DMS114 treated with DMSO at 0.1 percent for 48 hours (cell line): ENCODE measurements at regions not wholly inside any gene's neighbourhood (a gene's known extent, or its start where the extent isn't known, plus 50 kb on each side); places are given as distances from the start of the nearest gene placed in this dataset.

Experiments used
- DNase-seq: peaks from one replicate; lab custom pipeline; 2025; ENCODE audit not compliant: unreplicated experiment; lab: John Stamatoyannopoulos, UW

DNA sequence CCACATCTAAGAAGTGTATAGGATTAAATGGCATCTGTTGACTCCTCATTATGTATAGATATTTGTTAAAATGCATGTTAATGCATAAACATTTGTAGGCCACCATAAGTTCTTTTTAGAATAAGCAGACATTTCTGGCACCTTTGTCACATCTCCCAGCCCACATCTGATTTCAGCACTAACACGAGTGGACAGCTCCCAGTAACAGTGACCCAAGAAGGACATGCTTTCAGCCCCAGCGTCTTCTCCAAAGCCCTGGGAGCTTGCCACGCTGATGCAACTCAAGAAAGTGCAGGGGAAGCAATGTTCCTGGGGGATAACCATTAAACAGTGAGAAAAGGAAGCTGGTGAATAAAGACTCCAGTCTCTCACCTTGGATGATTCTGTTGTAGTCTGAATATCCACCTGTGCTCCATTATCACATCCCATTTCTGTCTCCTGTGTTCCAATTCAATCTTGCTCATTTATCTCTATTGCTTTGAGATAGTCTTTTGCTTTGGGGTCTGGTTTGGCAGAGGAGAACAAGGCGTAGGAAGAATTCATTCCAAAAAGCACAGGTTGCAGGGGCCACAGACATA, 182.6 kb upstream of the THSD7B start:
- no peak for DNase-seq

DNA sequence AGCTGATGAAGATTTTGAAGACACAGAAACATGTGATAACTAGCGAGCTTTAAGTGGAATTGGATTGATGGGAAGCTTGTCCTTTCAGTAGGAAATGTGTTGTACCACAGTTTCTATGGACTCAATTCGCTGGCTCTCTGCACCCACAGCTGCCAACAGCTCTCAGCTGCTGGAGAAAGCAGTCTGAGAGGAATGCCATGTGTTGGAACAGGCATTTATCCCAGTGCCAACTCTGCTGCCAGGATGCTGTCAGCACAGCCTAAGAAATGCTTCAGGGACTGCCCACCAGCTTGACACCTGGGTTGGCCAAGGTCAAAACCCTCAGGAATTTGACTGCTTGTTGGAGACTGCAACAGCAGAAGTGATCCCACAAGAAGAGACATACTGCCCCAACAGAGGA, 193.0 kb upstream of the THSD7B start:
- DNase-seq = no peak

DNA sequence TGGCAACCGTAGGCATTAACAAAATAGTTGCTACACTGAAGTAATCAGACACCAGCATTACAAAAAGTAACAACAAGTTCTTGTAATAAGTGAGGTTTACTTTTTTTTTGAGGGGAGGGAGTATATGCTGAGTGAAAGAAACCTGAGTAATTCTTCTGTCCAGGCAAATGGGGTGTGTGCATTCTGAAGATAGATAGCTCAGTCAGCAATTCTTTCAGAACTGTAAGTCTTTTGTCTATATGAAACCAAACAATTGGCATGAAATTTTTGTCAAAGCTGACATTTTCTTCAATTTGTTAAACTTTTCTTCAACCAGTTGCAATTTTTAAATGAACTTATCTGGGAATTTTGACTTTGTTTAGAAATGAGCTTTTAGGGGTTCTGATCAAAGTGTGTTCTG, 208.1 kb upstream of the THSD7B start:
- no peak for DNase-seq

DNA sequence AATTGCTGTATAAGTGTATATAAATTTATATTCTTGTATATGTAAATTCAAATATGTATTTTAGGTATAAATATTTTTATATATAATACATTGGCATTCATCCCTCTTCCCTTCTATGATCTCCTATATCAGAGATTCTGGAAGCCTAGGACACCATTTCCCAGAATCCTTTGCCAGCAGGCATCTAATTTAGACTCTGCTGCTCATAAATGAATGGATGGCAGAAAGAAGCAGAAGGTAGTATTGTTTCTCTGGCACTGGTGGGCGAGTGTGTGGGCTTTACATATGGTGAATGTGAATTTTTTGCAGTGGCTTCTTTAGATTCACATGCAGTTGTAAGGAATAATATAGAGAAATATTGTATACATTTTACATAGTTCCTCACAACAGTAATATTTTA, 215.2 kb upstream of the THSD7B start:
- DNase-seq = no peak

DNA sequence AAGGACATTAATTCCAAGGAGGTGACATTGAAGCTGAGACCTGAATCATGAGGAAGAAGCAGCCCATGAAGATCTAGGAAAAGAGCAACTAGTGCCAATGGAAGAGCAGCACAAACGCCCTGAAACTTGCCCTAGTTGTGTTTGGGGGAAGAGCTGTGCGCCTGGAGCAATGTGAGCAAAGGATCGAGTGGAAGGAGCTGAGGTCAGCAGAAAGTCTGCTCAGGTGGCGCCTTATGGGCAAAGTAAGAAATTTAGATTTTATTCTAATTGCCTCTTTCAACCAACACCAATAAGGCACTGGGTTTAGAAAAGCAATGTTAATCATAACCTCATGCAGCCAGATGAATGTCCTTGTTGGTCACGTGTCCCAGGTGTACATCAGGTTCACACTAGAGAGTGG, 226.0 kb upstream of the THSD7B start:
- DNase-seq = no peak

DNA sequence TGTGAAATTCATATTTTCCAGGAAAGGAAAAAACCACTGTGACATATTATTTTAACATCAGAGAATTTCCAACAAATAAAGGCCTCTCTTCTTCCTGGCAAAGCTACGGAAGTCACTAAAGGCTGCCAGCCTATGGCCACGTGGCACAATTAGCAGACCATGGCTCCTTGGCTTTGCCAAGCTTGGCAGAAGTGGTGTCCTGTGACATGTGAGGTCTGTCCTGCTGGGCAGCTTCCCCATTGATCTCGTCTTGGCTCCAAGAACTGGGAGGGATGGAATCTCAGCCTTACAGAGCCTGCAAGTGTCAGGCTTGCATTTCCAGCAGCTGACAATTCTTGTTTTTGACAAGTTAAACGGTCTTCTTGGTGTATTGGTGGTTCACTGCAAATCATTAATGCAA, 226.9 kb upstream of the THSD7B start:
- DNase-seq = no peak

DNA sequence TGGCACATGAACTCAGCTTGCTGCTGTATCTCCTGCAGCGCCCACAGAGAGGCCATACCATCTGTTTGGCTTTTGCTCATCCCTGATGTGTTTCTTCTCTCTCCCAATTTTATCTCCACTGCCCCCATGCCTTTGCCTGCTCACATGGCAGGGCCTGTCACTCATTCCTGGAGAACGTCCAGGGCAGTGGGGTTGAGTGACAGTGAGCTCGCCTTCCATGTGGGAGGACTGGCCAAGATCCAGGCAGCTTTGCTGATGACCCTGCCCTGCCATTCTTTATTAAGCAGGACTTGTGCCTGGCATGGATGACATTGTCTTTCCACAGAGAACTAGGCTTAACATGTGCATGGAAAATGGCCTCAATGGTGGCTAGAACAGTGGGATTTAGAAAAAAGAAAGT, 230.5 kb upstream of the THSD7B start:
- no peak for DNase-seq

DNA sequence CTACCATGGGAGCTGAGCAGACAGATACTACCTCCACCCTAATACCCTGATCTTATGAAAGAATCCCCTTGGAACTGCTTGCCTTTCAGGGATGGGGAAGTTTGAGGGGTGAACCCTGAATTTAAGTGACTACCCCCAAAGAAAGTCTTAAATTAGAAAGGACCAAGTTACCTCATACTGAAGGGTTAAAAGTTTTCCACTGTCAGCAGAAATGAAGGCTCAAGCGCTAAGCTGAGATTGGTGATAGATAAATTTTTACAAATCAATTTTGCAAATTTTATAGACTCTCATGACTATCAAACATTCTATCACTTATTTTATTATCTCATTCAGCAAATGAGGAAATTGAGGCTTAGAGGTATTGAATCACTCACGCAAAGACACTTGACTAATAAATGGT, 233.2 kb upstream of the THSD7B start:
- DNase-seq = no peak

DNA sequence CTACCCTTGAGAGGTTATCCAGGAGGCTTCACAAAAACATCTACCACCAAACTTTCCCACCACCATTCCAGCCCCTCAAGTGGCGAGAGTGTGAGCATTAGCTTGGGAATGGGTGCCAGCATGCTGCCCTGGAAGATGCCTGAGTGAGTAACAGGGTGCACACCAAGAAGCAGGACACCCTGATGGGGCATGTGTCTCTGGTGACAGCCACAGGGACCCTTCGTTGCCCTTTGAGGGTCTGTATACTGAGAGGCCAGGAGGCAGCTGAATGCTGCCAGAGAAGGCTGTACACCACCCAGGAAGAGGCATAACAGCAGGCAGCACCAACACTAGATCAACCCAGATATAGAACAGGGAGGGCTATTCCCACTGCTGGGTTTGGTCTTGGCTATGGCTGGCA, 233.6 kb upstream of the THSD7B start:
- no peak for DNase-seq

DNA sequence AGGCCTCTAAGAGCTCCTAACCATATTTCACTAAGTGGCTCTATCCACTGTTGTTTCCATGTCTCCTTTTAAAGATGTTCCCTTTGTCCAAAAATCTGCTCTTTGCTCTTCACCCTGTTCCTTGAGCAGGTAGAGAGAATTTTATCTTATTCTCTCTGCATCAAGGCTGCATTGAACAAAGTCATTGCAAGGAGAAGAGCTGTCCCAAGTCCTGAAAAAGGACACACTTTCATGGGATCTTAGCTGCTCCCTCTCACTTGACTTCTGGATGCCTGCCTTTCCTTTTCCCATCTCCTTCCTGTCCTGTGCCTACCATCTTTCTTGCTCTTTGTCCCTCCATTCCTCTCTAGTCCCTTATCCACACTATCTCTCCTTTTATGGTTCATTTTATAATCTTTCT, 235.2 kb upstream of the THSD7B start:
- DNase-seq = no peak

DNA sequence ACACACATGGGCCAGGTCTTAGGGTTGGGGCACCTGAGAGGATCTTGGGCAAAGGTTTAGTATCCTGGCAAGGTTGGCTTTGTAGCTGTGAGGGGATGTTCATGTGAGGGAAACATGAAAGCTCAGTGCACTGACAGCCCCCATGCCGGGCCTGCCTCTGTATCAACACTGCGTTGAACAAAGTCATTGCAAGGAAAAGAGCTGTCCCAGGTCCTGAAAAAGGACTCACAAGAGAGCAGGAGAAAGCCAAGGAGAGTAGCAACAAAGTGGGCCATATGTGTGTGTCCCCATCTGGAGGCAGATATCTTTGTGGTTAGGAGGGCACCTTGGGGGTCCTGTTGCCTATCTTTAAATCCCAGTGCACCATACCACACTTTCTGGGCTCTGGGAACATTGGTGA, 237.8 kb upstream of the THSD7B start:
- no peak for DNase-seq

DNA sequence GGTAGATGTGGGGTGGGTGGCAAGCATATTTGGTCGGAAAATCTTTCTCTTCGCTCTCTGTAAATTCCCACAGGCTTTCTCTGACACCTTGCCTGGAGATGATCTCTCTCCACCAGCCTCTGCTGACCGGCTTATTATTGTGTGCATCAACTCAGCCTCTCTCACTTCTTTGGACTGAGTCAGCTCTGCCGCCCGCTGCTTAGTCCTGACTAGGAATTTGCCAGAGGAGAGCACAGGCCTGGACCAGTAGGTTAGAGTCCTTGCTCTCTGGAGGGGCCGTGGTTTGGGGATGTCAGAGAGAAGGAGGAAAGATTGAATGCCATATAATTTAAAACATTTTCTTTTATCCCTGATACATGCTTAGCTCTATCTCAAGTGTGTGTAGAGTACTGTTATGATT, 242.6 kb upstream of the THSD7B start:
- no peak for DNase-seq

DNA sequence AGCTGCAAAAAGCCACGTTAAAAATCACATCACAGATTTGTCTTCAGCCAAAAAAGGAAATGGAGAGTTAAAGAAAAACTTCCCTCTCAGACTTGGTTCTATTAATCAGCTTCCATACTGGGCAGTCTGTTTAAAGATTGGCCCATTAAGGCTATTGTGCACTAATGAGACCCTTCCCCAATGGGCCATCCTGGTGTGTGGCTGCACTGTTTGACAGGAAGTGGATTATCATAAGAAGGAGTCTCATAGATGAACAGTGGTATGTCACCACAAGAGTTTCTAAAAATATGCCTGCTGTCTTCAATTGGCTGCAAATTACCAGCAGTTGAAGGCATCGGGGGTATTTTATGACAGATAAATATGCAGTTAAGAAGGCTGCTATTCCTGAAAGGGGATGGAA, 247.6 kb upstream of the THSD7B start:
- no peak for DNase-seq

DNA sequence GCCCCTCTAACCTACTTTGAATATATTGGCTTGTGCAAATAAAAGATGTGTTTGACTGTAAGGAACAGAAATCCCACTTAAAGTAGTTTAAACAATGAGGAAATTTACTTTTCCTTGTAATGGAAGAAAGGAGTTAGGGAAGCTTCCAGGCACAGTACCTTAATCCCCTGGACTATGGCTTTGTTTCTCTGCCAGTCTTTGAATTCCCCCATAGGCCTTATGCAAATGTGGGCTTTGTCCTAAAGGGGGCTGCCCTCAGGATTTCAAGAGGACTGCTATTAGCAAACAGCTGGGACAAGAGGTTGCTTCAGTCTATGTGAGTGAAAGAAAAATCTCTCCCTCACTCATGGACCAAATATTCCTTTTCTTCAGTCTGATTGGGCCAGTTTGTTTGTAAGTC, 255.1 kb upstream of the THSD7B start:
- DNase-seq = no peak

DNA sequence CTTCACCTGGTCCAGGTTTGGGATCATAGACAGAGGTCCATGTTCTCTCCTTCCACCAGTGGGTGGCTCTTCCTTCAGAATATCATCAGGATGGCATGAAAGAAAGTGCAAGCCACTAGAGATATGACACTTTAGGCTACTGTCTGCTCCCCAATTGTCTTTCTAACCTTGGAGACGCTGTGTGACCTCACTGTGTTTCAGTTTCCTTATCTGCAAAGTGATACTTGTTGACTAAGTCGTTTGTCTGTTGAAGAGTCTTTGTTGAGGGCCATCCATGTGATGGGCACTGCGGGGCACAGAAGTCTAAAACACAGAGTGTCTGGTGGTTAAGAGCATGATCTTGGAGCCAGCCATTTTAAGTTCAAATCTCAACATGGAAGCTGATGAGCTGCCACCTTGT, 259.9 kb upstream of the THSD7B start:
- no peak for DNase-seq

DNA sequence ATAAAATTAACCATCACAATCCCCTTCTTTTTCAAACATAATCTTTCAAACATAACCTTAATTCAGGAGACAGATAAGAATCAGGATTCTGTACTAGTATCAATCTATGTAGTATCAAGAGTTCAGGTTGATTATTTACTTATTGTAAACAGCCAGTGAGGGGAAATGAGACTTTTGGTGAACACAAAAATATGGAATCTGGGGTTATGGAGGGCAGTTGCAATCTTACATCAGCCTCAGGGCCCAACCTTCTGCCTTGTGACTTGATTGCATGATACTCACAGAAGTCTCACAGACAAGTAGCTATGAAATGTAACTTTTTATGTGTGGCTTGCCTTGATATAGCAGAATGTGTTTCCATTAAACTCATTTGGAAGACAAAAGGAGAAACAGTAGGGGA, 262.7 kb upstream of the THSD7B start:
- DNase-seq = no peak

DNA sequence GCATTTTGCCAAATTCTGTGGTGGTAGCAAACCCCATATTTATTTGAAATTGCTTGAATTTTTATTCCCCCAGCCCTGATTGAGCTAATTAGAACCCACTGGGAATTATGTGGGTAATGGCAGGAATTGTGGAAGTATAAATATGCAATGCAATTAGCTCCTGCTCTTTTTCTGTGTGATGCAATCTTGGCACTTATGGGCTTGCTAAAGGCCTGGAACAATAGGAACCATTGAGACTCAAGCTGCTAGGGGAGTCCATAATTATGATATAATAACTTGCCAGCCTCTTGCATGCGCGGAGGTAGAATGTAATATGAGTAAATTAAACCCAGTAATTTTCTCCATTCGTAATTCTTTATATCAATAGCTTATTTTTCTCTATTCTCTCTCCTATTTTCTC, 267.6 kb upstream of the THSD7B start:
- no peak for DNase-seq

DNA sequence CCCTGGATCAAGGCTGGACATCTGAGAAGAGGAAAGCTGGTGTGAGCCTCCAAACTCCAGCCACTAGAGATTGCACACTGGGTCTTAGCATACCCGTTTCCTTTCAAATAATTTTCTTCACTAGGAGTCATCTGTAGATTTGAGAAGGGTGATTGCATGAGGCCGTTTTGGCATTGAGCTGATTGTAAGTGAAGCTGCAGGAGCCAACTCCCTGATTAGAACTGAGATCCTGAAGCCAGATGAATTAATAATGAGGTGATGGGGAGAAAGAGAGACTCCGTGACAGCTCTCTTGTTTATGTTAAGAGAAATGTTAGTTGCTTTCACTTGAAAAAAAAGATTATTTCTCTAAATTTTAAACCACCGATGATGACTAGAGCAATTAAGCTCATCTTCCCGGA, 268.4 kb upstream of the THSD7B start:
- DNase-seq = no peak

DNA sequence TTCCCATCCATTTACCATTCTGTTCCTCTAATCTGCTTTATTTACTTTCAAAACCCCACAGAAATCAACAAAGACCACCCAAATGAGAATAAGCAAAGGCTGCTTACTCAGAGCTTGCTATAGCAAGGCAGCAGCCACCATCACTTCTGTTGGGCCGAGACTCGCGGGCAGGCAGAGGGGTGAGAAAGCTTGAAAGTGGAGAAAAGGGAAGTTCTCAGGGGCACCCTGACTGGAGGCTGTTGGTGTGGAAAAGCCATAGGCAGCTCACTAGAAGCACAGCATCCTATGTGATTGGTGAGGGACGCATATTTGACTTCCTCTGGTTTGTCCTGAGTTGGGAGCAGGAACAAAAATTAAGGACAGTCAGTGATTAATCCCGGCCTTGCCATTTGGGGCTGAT, 269.7 kb upstream of the THSD7B start:
- DNase-seq = no peak

DNA sequence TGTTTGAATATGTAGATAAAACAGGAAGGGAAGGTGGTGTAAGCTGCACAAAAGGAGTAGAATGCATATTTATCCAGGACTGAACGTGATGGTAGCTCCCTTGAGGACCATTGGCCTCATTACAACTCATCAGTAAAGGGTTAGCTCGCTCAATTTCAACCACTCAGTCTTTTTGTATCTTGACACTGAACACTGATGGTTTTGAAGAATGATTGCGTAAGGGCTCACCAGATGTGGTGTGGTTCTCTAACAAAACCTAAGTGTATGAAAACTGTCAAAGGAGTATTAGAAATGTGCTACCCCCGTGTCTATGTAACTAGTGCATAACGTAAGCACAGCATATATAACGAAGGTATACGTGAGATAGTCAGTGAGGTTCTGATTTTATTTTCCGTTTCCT, 272.4 kb upstream of the THSD7B start:
- no peak for DNase-seq

DNA sequence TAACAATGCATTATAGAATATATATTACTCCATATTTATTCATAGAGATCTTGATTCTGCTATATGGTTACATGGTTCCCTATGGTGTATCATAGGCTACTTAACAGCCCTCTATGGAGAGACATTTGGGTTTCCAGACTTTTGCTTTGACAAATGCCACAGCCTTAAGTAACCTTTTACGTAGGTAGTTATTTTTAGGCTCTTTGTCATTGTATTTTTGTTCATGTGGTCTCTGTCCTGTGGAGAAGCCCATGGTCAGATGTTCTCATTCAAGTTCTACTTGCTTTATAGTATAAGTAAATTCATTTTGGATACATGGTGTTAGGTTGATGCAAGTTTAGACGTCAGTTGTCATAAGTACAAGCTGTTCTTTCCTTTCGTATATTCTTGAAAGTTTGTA, 275.2 kb upstream of the THSD7B start:
- DNase-seq = no peak

DNA sequence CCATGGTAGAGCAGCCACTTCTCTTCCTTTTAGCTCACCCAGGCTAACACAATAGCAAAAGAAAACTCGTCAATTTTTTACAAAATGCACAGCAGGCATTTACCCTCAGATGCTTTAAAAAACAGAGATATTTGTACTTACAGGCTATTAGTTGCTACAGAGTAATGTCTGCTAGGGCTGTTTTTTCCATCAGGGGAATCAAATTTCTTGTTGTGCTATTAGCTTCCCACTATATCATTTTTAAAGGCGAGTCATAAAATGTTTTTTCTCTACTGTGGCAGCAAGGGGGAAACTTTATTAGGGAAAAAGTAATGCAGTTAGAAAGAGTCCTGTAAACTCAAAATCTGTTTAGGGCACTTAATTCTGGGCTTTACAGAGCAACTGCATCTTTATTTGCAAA, 277.9 kb upstream of the THSD7B start:
- no peak for DNase-seq

DNA sequence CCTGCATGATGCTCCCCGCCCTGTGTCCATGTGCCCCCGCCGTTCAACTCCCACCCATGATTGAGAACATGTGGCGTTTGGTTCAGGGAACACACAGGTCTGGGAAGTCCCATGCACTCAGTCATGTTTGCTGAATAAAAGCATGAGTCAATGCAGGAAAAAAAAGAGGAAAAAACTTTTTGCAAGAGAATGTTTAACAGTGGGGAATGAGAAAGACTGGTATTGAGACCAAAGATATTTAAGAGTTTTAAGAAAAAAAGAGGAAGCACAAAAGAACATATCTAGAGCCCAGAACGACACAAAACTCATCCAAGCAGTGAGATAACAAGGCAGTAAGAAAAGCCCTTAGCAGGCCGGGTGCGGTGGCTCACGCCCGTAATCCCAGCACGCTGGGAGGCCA, 279.2 kb upstream of the THSD7B start:
- DNase-seq = no peak

DNA sequence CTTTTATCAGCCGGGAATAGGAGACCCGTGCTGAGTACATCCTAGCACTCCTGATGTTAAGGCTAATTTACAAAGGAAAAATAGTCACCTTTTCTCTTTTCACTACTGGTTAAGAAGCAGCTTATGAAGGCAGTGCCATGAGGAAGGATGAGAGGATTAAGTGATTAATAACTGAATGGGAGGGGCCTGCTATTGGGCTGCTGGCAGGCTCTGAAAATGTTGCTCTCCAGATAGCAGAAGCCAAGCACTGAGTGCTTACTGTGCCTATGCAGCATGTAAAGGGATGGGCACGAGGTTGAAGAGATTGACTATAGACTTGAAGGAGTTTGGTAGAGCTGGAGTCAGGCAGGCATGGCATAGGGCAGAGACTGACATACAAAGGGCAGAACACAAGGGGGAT, 282.4 kb upstream of the THSD7B start:
- no peak for DNase-seq
